ENCODE measurements at regions not wholly inside any gene's neighbourhood (a gene's known extent, or its start where the extent isn't known, plus 50 kb on each side); places are given as distances from the start of the nearest gene placed in this dataset.

DNA sequence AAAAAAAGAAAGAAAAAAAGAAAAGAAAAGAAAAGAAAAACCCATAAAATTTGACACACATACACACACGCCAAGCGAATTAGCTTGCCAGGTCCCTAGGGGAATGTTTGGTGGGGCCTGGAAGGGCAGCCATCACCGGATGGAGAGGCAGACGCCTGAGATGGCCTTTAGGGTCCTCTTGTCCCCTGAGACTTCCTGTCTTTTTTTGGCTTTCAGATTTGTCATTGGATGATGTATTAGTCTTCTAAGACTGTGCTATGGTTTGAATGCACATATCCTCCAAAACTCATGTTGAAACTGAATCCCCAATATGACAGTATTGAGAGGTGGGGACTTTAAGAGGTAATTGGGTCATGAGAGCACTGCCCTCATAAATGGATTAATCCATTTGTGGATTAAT lies 211.8 kb downstream of the TOMM20 start:
- intact Hi-C loops (cut with DNase I) = no loop called here
- ATAC-seq = no peak
- TF ChIP-seq CTCF (IDR thresholded peaks at IDR 0.05) (no peak), POLR2A (IDR thresholded peaks at IDR 0.05) (no peak)
- H3K9me3 ChIP-seq = no peaks in the 10 kb centered on the region
- peaks cover 0 to 50% (median 28%) of the 10 kb centered on the region in 4 donors for H3K4me1 ChIP-seq
- peak in 1 of 3 donors; percentile 47 for DNase-seq
- peak overlapping the region in 2 of 3 donors; percentile 88 to 89 for H3K27ac ChIP-seq
- no peaks in the 10 kb centered on the region for H3K27me3 ChIP-seq
- H3K4me3 ChIP-seq = no peak overlapping the region
- 81% methylated on average over 4 of the region's 4 CpGs for WGBS (ENCODE audit: insufficient coverage, low coverage, low lambda C conversion rate, missing lambda C conversion rate)
- H3K36me3 ChIP-seq = no peaks in the 10 kb centered on the region

DNA sequence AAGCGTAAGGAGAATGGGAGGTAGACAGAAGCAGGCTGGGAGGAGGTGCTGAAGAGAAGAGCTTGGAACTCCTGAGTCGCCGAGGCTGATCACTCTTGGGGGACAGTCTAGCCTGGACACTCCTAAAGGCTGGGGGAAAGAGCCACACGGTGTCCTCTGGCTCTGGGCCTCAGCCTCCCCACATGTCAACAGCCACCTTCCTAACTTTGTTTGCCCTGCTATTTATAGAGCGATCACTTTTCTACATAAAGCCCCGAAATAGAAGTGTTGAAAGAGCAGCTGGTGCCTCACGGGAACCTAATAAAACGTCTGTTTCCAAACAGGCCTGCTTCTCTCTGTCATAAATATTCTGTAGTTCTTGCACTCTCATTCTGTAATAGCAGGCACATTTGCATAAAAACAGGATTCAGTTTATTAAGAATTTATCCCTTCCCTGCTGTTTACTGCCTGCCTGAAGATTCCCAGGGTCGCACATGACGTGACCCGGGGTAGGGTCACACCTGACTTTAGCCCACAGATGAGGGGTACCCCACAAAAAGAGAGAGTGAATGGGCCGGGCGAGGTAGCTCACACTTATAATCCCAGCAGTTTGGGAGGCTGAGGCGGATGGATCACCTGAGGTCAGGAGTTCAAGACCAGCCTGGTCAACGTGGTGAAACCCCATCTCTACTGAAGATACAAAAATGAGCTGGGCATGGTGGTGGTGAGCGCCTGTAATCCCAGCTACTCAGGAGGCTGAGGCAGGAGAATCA lies 212.5 kb downstream of the TOMM20 start:
- intact Hi-C loops (cut with DNase I) = no loop called here
- peak in 1 of 3 donors; percentile 44 for DNase-seq
- peak in 2 of 4 donors; percentile 17 to 42 for ATAC-seq
- no peak for TF ChIP-seq POLR2A (IDR thresholded peaks at IDR 0.05)
- TF ChIP-seq CTCF (IDR thresholded peaks at IDR 0.05) = no peak
- Histone ChIP-seq H3K36me3 (no peaks in the 10 kb centered on the region), H3K27me3 (no peaks in the 10 kb centered on the region), H3K9me3 (no peaks in the 10 kb centered on the region), H3K4me3 (no peak overlapping the region), H3K4me1 (peaks cover 0 to 42% (median 25%) of the 10 kb centered on the region in 4 donors), H3K27ac (peak overlapping the region in 2 of 3 donors; percentile 23 to 52)
- WGBS (ENCODE audit: insufficient coverage, low coverage, low lambda C conversion rate, missing lambda C conversion rate) = 63% methylated on average over 11 of the region's 16 CpGs

- TF ChIP-seq POLR2A (IDR thresholded peaks at IDR 0.05) (no peak), CTCF (IDR thresholded peaks at IDR 0.05) (no peak)
- H3K9me3 ChIP-seq = no peaks in the 10 kb centered on the region
- H3K27me3 ChIP-seq = no peaks in the 10 kb centered on the region
- DNase-seq = peak in 1 of 3 donors; percentile 43
- ATAC-seq = no peak
- intact Hi-C loops (cut with DNase I) = no loop called here
- 80% methylated on average over 7 of the region's 12 CpGs for WGBS (ENCODE audit: insufficient coverage, low coverage, low lambda C conversion rate, missing lambda C conversion rate)
- peaks cover 0 to 38% (median 22%) of the 10 kb centered on the region in 4 donors for H3K4me1 ChIP-seq
- no peak overlapping the region for H3K27ac ChIP-seq
- no peaks in the 10 kb centered on the region for H3K36me3 ChIP-seq
- H3K4me3 ChIP-seq = no peak overlapping the region
Observed at GRCh38 chr1:234914606-234915290, 213.9 kb downstream of the TOMM20 start.

DNA sequence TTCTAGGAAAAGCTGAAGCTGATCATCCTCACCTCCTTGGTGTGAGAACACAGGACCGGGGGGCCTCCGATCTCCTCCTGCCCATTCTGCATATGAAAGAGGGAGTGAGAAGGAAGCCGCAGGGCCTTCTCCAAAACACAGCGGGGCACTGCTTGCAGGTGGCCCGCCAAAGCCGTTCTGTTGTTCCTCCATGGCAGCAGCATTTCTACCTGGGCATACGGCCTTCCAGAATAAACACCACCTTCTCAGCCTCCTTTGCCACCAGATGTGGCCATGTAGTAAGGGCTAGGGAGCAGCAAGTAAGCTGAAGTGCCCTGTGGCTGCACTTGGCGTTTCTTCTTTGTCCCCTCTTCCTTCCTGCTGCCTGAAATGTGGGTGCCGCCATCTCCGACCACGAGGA lies 214.9 kb downstream of the TOMM20 start:
- H3K4me1 ChIP-seq = peaks cover 0 to 34% (median 15%) of the 10 kb centered on the region in 4 donors
- 73% methylated on average over 3 of the region's 11 CpGs for WGBS (ENCODE audit: insufficient coverage, low coverage, low lambda C conversion rate, missing lambda C conversion rate)
- TF ChIP-seq POLR2A (IDR thresholded peaks at IDR 0.05) (no peak), CTCF (IDR thresholded peaks at IDR 0.05) (no peak)

More for the DNA sequence above, 214.9 kb downstream of the TOMM20 start:
- DNase-seq (peak in 1 of 3 donors; percentile 32), ATAC-seq (no peak)
- H3K27me3 ChIP-seq = no peaks in the 10 kb centered on the region
- no peaks in the 10 kb centered on the region for H3K36me3 ChIP-seq
- H3K9me3 ChIP-seq = no peaks in the 10 kb centered on the region
- intact Hi-C loops (cut with DNase I) = no loop called here
- no peak overlapping the region for H3K4me3 ChIP-seq
- H3K27ac ChIP-seq = no peak overlapping the region
